HEK293 (cell line): ENCODE measurements at regions not wholly inside any gene's neighbourhood (a gene's known extent, or its start where the extent isn't known, plus 50 kb on each side); places are given as distances from the start of the nearest gene placed in this dataset.

Experiments
- CTCF ChIA-PET: fragments of 350-600 bp; formaldehyde crosslinking; extraction: SDS; loops from one replicate; lab custom pipeline; 2021; ENCODE audit warnings: antibody characterized with exemption; lab: Yijun Ruan, JAX
- POLR2A ChIA-PET: fragments of 300-600 bp; formaldehyde crosslinking; extraction: SDS; loops from one replicate; lab custom pipeline; 2020; ENCODE audit warnings: antibody characterized with exemption, inconsistent platforms; lab: Yijun Ruan, JAX
- H3K27ac ChIP-seq: fragments of 200-500 bp; sonication (Bioruptor generic); 2 replicates; pipeline ENCODE4 v1.5.1; 2014; ENCODE audit warnings: low read depth, low read length, control low read depth, inconsistent platforms; ENCODE audit errors: extremely low read depth
- H3K36me3 ChIP-seq, 2 experiments: fragments of 200-500 bp in 1 of 2; sonication (Bioruptor generic) in 1 of 2; 1 replicate in 1 of 2; 2 replicates in 1 of 2; pipeline ENCODE4 v1.5.1; 2014 to 2017; ENCODE audit warnings: inconsistent platforms in 2 of 2, low read length in 2 of 2; ENCODE audit not compliant: control insufficient read depth in 2 of 2, insufficient read depth in 1 of 2
- H3K4me1 ChIP-seq: fragments of 200-500 bp; sonication (Bioruptor generic); 2 replicates; pipeline ENCODE4 v1.5.1; 2014; ENCODE audit warnings: mild to moderate bottlenecking, low read length, inconsistent platforms; ENCODE audit not compliant: control insufficient read depth, insufficient read depth
- H3K4me3 ChIP-seq: 2 replicates; pipeline ENCODE4 v1.5.1; 2011; ENCODE audit warnings: low read depth, mild to moderate bottlenecking, control low read depth, low read length, moderate library complexity
- H3K9me3 ChIP-seq: fragments of 200-500 bp; sonication (Bioruptor generic); 2 replicates; pipeline ENCODE4 v1.5.1; 2014; ENCODE audit warnings: low read depth, low read length, inconsistent platforms; ENCODE audit not compliant: control insufficient read depth, insufficient read depth
- KLF17 ChIP-seq: fragments of 450-650 bp; formaldehyde crosslinking; IDR thresholded peaks from 2 replicates; pipeline ENCODE4 v1.5.1; 2016; ENCODE audit warnings: missing biosample characterization, missing genetic modification characterization
- KLF7 ChIP-seq: fragments of 450-650 bp; formaldehyde crosslinking; IDR thresholded peaks from 2 replicates; pipeline ENCODE4 v1.5.1; 2016; ENCODE audit warnings: missing biosample characterization, missing genetic modification characterization, borderline replicate concordance
- OSR2 ChIP-seq: fragments of 450-650 bp; formaldehyde crosslinking; IDR thresholded peaks from 2 replicates; pipeline ENCODE4 v1.5.1; 2016; ENCODE audit warnings: missing biosample characterization, missing genetic modification characterization
- OVOL3 ChIP-seq: fragments of 450-650 bp; formaldehyde crosslinking; IDR thresholded peaks from 2 replicates; pipeline ENCODE4 v1.5.1; 2016; ENCODE audit warnings: missing biosample characterization, missing genetic modification characterization
- PRDM1 ChIP-seq: fragments of 450-650 bp; formaldehyde crosslinking; IDR thresholded peaks from 2 replicates; pipeline ENCODE4; 2016; ENCODE audit warnings: missing biosample characterization, missing genetic modification characterization
- ZBTB1 ChIP-seq: fragments of 450-650 bp; formaldehyde crosslinking; IDR thresholded peaks from 2 replicates; pipeline ENCODE4 v1.5.1; 2016; ENCODE audit warnings: missing biosample characterization, missing genetic modification characterization
- ZBTB7A ChIP-seq: fragments of 450-650 bp; formaldehyde crosslinking; IDR thresholded peaks from 2 replicates; pipeline ENCODE4 v1.5.1; 2016; ENCODE audit warnings: low read depth, missing biosample characterization, missing genetic modification characterization
- ZNF121 ChIP-seq: fragments of 450-650 bp; formaldehyde crosslinking; IDR thresholded peaks from 2 replicates; pipeline ENCODE4 v1.5.1; 2016; ENCODE audit warnings: missing biosample characterization, missing genetic modification characterization
- ZNF169 ChIP-seq: fragments of 450-650 bp; formaldehyde crosslinking; IDR thresholded peaks from 2 replicates; pipeline ENCODE4 v1.5.1; 2016; ENCODE audit warnings: missing biosample characterization, missing genetic modification characterization
- ZNF23 ChIP-seq: fragments of 450-650 bp; formaldehyde crosslinking; IDR thresholded peaks from 2 replicates; pipeline ENCODE4 v1.5.1; 2016; ENCODE audit warnings: missing biosample characterization, missing genetic modification characterization, borderline replicate concordance
- ZNF239 ChIP-seq: fragments of 450-650 bp; formaldehyde crosslinking; IDR thresholded peaks from 2 replicates; pipeline ENCODE4 v1.5.1; 2016; ENCODE audit warnings: missing biosample characterization, missing genetic modification characterization
- ZNF391 ChIP-seq: fragments of 450-650 bp; formaldehyde crosslinking; IDR thresholded peaks from 2 replicates; pipeline ENCODE4 v1.5.1; 2016; ENCODE audit warnings: low read depth, missing biosample characterization, missing genetic modification characterization, borderline replicate concordance
- ZNF544 ChIP-seq: fragments of 450-650 bp; formaldehyde crosslinking; IDR thresholded peaks from 2 replicates; pipeline ENCODE4 v1.5.0; 2017; ENCODE audit warnings: missing biosample characterization, missing genetic modification characterization
- ZNF585B ChIP-seq: fragments of 450-650 bp; formaldehyde crosslinking; IDR thresholded peaks from 2 replicates; pipeline ENCODE4 v1.5.1; 2016; ENCODE audit warnings: missing biosample characterization, missing genetic modification characterization
- TF ChIP-seq, protein P1 (sequence below): fragments of 450-650 bp; formaldehyde crosslinking; IDR thresholded peaks from 2 replicates; pipeline ENCODE4; 2016; ENCODE audit warnings: missing biosample characterization, missing genetic modification characterization
- TF ChIP-seq, protein P2 (sequence below): fragments of 450-650 bp; formaldehyde crosslinking; IDR thresholded peaks from 2 replicates; pipeline ENCODE4 v1.5.1; 2017; ENCODE audit warnings: missing biosample characterization, missing genetic modification characterization
- TF ChIP-seq, protein P3 (sequence below): fragments of 450-650 bp; formaldehyde crosslinking; IDR thresholded peaks from 2 replicates; pipeline ENCODE4 v1.5.1; 2016; ENCODE audit warnings: missing biosample characterization, missing genetic modification characterization

GRCh38 chr18:40272630-40273231, 1682.3 kb upstream of the PIK3C3 start:
- ChIA-PET POLR2A (no interaction called here), CTCF (no interaction called here)
- H3K9me3 ChIP-seq: no peaks in the 10 kb centered on the region
- H3K4me3 ChIP-seq: no peak overlapping the region
- H3K27ac ChIP-seq: no peak overlapping the region
- no peak for TF ChIP-seq OSR2 (tag by site-specific recombination)
- TF ChIP-seq OVOL3 (tag by site-specific recombination): no peak
- no peak for TF ChIP-seq ZBTB7A (tag by site-specific recombination)
- H3K4me1 ChIP-seq: no peaks in the 10 kb centered on the region
- H3K36me3 ChIP-seq: no peaks in the 10 kb centered on the region

DNA sequence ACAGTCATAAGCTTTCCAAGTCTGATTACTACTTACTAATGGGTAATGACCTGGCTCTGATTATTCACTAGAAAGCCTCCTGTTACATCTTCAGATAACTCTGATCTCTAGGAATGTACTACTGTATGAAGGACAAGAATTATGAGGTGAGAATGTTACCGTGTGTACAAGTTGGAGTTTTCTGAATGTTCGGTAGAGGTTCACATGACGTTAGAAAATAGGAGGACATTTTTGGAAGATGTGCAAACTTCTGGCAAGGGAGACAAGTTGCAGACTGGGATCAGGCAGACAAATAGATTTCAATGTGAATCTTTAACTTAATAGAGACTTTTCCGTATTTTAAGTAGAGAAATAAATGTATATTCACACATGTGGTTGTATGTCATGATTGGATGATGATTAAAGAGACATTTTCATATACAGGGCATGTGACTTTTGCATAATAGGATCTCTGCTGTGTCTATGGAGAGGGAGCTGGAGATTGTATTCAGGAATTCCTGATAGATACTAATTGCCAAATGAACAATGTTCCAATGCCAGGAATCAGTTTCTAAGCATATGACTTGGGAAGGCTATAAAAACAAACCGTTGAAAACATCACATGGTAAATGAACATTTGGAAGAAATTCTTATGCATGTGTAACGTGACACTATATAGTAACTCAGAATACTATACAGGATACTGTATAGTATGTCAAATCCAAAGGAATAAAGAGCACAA, 1695.8 kb upstream of the PIK3C3 start:
- Histone ChIP-seq H3K36me3 (no peaks in the 10 kb centered on the region), H3K27ac (no peak overlapping the region), H3K9me3 (no peaks in the 10 kb centered on the region), H3K4me1 (no peaks in the 10 kb centered on the region), H3K4me3 (no peak overlapping the region)
- POLR2A ChIA-PET: no interaction called here
- CTCF ChIA-PET: no interaction called here
- TF ChIP-seq ZNF585B (tag by site-specific recombination) (no peak), PRDM1 (tag by site-specific recombination) (no peak)

- H3K36me3 ChIP-seq: no peaks in the 10 kb centered on the region
- POLR2A ChIA-PET: no interaction called here
- H3K4me1 ChIP-seq: no peaks in the 10 kb centered on the region
- no peak overlapping the region for H3K4me3 ChIP-seq
- CTCF ChIA-PET: no interaction called here
- TF ChIP-seq ZNF23 (tag by site-specific recombination) (no peak), ZNF544 (tag by site-specific recombination) (no peak)
- H3K27ac ChIP-seq: no peak overlapping the region
- H3K9me3 ChIP-seq: no peaks in the 10 kb centered on the region
These were observed 1696.7 kb upstream of the PIK3C3 start for GRCh38 chr18:40258311-40258710.

DNA sequence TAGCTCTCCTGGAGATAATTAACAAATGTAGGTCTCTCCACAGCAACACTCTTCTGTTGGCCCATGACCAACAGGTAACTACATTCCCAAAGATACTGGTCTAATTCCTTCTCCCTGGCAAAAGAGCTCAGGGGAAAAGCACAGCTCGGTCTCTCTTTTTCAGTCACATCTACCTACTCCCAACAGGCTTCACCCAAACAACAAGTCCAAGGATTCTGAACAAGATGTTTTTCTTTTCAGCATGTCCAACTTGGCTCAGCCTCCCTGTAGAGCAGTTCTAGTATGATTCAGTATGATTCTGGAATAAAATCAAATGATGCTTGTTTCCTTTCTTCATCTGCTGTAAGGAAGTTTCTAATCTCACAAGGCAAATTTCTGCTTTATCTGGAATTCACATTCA, 1704.8 kb upstream of the PIK3C3 start:
- ChIA-PET POLR2A (no interaction called here), CTCF (no interaction called here)
- H3K27ac ChIP-seq: no peak overlapping the region

More for the DNA sequence above, 1704.8 kb upstream of the PIK3C3 start:
- H3K9me3 ChIP-seq: no peaks in the 10 kb centered on the region
- no peaks in the 10 kb centered on the region for H3K4me1 ChIP-seq
- no peak overlapping the region for H3K4me3 ChIP-seq
- H3K36me3 ChIP-seq: no peaks in the 10 kb centered on the region
- no peak for TF ChIP-seq ZNF169 (tag by site-specific recombination)
- TF ChIP-seq, protein P1, sequence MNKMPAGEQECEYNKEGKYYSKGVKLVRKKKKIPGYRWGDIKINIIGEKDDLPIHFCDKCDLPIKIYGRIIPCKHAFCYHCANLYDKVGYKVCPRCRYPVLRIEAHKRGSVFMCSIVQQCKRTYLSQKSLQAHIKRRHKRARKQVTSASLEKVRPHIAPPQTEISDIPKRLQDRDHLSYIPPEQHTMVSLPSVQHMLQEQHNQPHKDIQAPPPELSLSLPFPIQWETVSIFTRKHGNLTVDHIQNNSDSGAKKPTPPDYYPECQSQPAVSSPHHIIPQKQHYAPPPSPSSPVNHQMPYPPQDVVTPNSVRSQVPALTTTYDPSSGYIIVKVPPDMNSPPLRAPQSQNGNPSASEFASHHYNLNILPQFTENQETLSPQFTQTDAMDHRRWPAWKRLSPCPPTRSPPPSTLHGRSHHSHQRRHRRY (tag by site-specific recombination): no peak
- TF ChIP-seq, protein P2, sequence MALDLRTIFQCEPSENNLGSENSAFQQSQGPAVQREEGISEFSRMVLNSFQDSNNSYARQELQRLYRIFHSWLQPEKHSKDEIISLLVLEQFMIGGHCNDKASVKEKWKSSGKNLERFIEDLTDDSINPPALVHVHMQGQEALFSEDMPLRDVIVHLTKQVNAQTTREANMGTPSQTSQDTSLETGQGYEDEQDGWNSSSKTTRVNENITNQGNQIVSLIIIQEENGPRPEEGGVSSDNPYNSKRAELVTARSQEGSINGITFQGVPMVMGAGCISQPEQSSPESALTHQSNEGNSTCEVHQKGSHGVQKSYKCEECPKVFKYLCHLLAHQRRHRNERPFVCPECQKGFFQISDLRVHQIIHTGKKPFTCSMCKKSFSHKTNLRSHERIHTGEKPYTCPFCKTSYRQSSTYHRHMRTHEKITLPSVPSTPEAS: no peak
- TF ChIP-seq ZNF239 (tag by site-specific recombination): no peak
- no peak for TF ChIP-seq KLF7 (tag by site-specific recombination)
- TF ChIP-seq, protein P3, sequence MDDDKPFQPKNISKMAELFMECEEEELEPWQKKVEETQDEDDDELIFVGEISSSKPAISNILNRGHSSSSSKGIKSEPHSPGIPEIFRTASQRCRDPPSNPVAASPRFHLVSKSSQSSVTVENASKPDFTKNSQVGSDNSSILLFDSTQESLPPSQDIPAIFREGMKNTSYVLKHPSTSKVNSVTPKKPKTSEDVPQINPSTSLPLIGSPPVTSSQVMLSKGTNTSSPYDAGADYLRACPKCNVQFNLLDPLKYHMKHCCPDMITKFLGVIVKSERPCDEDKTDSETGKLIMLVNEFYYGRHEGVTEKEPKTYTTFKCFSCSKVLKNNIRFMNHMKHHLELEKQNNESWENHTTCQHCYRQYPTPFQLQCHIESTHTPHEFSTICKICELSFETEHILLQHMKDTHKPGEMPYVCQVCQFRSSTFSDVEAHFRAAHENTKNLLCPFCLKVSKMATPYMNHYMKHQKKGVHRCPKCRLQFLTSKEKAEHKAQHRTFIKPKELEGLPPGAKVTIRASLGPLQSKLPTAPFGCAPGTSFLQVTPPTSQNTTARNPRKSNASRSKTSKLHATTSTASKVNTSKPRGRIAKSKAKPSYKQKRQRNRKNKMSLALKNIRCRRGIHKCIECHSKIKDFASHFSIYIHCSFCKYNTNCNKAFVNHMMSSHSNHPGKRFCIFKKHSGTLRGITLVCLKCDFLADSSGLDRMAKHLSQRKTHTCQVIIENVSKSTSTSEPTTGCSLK (tag by site-specific recombination): no peak
- TF ChIP-seq ZNF121 (tag by site-specific recombination): no peak
- no peak for TF ChIP-seq ZNF391 (tag by site-specific recombination)
- TF ChIP-seq ZBTB1 (tag by site-specific recombination): no peak
- TF ChIP-seq KLF17 (tag by site-specific recombination): no peak
